Left kidney (tissue), 1 donor: ENCODE measurements at regions not wholly inside any gene's neighbourhood (a gene's known extent, or its start where the extent isn't known, plus 50 kb on each side); places are given as distances from the start of the nearest gene placed in this dataset.
A peak's percentile ranks its signal among the peaks of the same experiment; 100 is the strongest.

Experiments
- DNase-seq: peaks from one replicate; pipeline ENCODE4 v3.0.0-alpha.2; 2013

DNA sequence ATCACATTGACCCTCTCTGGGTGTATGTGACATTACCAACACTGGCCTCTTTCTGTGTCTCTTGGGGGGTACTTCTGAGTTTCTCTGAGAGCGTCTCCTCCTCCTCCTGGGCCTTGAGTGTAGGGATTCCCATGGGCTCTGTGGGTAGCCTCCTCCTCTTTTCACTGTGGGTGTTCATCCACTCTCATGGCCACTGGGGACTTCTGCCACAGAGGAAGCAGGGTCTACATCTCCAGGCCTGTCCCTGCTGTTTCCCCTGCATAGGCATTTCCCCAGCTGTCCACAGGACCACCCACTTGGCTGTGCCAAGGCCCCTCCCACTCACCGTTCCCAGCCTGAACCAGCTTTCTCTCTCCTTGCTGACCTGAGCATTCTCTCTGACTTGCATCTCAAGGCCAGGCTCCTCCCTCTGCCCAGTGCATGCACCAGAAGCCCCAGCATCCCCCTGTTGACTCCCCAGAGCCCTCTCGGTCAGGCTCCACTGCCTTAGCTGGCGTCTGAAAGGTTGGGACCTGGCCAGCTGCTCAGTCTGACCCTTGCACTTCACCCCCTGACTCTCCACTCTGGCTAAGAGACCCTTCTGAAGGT, 487.6 kb downstream of the GLRX3 start:
- DNase-seq, result peak; percentile 21

- DNase-seq, result no peak
Observed at GRCh38 chr10:130627346-130628045, 491.3 kb downstream of the GLRX3 start.

- no peak for DNase-seq
Observed at GRCh38 chr10:130630135-130630534, 493.9 kb downstream of the GLRX3 start.

DNA sequence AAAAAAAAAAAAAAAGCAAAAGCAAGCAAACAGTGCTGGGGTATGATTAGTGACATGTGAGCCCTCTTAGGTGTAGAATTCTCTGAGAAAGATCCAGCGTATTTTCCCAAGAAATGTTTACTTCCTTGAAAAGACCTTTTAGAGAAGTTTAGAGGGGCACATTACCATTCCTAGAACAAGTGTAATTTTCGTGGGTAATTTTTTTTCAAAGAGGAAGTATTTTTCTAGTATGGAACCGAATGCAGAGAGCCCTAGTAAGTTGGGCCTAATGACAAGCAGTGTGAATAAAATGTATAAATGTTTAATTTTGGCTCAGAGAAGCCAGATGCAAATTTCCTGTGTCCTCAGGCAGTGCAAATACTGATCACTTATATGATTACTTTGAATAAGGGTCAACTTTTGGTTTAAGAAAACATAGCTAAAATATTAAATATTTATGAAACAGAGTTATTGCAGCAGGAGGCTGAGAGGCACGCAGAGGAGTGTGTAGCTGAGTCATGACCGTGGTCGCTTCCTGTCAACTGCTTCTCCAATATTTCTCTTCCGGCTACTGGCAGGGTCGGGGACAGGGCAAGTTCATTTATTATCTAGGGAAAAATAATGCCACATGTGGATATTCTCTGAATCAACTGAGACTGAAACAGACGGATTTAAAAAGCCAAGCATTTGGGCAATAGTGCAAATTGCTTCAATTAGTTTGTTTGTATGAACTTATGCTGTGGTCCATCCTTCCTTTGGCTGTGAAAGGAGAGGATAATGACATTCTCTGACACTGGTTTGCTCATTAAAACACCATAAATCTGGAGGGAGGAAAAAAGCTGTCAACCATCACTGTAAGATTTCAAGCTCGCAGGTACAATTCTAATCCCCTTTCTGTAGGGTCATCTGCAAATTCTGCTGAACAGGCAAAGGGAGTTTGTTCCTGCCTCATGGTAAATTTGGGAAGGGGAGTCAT, 495.2 kb downstream of the GLRX3 start:
- peak; percentile 22 for DNase-seq

GRCh38 chr10:130634816-130635215, 498.6 kb downstream of the GLRX3 start:
- no peak for DNase-seq

GRCh38 chr10:130635528-130635927, 499.3 kb downstream of the GLRX3 start:
- DNase-seq, result peak; percentile 26

GRCh38 chr10:130636313-130636930, 500.2 kb downstream of the GLRX3 start:
- no peak for DNase-seq

DNA sequence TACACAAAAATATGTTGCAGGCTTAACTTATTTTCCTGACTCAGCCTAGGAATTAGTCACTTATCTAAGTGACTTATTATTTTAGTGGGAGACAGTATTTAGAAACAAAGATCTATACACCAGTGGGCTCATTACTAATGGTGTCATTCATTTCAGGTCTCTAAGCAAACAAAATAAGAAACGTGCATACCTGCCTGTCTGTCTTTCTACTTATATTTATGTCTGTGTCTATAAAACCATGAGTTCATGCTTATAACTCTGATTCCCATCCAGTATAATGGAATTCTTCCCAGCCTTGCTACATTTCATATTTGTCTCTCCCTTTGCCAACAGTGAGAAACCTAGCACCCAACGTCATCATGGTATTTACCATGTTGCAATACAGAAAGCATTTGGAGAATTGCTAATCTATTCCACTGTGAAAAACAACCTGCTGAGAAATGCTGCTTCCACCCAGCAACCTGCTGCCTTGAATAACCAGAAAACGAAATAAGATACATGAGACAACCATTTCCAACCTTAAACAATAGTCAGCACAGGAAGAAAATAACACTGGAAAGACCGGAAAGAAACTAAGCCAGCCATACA, 501.0 kb downstream of the GLRX3 start:
- no peak for DNase-seq

- no peak for DNase-seq
Observed at GRCh38 chr10:130638991-130639390, 502.8 kb downstream of the GLRX3 start.

- no peak for DNase-seq
Observed at GRCh38 chr10:130642926-130643325, 506.7 kb downstream of the GLRX3 start.

DNA sequence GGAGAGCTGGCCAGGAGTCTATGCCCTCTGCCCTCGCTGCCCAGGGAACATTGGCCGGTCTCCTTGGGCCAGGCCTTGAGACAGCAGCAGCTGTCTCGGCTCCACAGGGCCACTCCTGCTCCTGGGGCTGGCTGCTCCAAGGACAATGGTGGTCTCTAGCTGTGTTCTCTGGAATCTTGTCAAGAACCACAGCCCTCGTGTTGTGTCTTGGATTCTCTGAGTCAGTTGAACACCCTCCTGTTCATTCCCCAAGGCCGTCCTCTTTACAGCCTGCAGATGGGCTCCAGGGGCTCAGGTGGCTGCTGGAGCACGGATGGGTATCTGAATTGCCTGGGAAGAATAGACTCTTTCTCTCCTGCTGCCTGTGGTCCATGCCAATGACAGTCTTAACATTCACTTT, 511.1 kb downstream of the GLRX3 start:
- DNase-seq, result no peak

- DNase-seq, result no peak
Observed at GRCh38 chr10:130648807-130649206, 512.6 kb downstream of the GLRX3 start.

GRCh38 chr10:130652544-130652943, 516.4 kb downstream of the GLRX3 start:
- DNase-seq, result no peak

GRCh38 chr10:130652964-130653578, 516.9 kb downstream of the GLRX3 start:
- DNase-seq, result no peak

- DNase-seq, result no peak
Observed at GRCh38 chr10:130654726-130655125, 518.5 kb downstream of the GLRX3 start.

DNA sequence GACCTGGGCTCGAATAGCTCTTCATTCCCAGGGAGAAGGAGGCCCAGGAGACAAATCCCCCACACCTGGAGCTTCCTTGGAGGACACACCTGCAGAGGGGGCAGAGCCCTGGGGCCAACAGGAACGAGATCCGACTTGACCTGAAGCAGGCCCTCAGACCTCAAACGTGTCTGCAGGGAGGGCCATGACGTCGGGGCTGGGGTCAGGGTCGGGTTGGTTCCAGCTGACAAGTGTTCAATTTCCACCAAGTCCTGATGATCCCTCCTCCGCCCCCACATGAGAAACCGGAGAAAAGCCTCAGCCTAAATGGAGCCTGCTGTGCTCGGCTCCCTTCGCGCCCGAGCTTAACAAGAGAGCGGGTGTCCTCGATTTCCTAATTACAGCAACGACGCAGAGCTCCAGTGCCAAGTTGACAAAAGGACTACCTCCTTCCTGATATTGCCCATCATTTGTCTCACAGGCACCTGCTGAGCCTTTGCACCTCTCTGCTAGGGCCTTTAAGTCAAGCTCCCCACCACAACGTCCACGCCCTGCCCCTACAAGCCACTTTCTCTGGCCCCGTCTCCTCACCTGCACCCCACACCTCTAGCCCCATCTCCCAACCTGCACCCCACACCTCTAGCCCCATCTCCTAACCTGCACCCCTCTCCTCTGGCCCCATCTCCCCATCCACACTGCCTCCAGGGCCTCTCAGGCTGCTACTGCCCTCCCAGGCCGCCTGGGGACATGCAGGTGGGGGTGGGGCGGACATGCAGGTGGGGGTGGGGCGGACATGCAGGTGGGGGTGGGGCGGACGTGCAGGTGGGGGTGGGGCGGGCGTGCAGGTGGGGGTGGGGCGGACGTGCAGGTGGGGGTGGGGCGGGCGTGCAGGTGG, 519.4 kb downstream of the GLRX3 start:
- DNase-seq, result no peak

DNA sequence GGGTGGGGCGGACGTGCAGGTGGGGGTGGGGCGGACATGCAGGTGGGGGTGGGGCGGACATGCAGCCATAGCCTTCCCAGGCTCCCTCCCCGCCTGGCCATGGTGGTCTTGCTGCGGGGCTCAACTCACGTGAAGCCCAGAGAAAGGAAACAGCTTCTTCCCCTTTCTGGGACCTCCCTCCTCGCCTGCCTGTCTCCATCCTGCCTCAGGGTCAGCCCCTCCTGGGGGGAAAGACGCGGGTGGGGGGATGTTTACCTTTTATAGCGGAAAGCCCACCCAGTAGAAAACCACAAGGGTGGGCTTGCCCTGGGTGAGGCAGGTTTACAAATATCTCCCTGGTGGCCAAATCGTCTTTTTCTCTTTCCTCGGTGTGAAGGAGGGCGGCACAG, 520.0 kb downstream of the GLRX3 start:
- DNase-seq, result no peak

DNA sequence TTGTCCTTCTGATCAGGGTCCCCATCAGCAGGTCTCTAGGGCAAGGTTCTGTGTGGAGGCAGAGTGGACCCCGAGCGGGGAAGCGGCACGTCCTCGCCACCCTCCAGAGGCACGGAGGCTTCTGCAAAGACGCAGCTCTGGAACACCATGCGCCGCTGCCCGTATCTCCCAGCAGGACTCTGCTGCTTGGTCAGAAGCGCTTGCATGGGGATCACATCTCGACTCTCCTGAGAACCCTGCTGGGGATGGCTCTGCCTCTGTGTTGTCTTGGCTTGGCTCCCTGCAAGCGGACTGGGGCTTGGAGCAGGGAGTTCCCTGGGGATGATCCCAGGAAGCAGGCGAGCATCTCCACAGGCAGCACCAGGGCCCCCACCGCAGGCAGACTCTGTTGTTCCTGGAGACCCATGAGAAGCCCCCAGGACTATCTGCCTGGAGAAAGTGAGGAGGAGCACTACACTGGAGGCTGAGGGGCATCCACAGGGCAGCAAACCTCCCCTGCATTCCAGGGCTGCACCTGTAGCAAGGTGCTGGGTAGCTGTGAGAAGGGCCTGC, 520.5 kb downstream of the GLRX3 start:
- no peak for DNase-seq

GRCh38 chr10:130658687-130659290, 522.6 kb downstream of the GLRX3 start:
- no peak for DNase-seq

- no peak for DNase-seq
Observed at GRCh38 chr10:130659528-130659927, 523.3 kb downstream of the GLRX3 start.
